K562 (cell line): ENCODE measurements at regions not wholly inside any gene's neighbourhood (a gene's known extent, or its start where the extent isn't known, plus 50 kb on each side); places are given as distances from the start of the nearest gene placed in this dataset.

ENCODE experiments used
- ATAC-seq: fragments of 200-7000 bp; cut with Tn5 transposase; 3 replicates; pipeline ENCODE4 v1.9.1; 2020; ENCODE audit warnings: moderate library complexity
- BruUV-seq: library from RNA; stranded (reverse); fragments of 400-500 nt; replicated peaks from 2 replicates; lab custom pipeline; 2021; lab: Mats Ljungman, UMichigan
- CTCF ChIA-PET: fragments of 300-600 bp; formaldehyde crosslinking; extraction: SDS; loops from one replicate; lab custom pipeline; 2021; ENCODE audit warnings: low intra/inter-chr PET ratio; lab: Yijun Ruan, JAX
- POLR2A ChIA-PET: fragments of 300-600, 350-650 bp; sonication (Branson Sonifier 250); formaldehyde crosslinking; extraction: SDS; loops from one replicate; lab custom pipeline; 2021; ENCODE audit warnings: antibody characterized with exemption, inconsistent platforms; lab: Yijun Ruan, JAX
- DNase-seq, 4 experiments: peaks; one replicate each; pipeline versions ENCODE4 v3.0.0 to v3.0.0-alpha.2; 2011 to 2018; ENCODE audit warnings: low spot score in 3 of 4, mixed read lengths in 3 of 4; ENCODE audit errors: extremely low read depth in 1 of 4
- FAIRE-seq: peaks from 2 replicates; lab custom pipeline; 2011; peaks lifted over from hg19 to GRCh38; lab: Jason Lieb, UNC
- H2AFZ ChIP-seq: 2 replicates; pipeline ENCODE4 v1.6.0; 2011; ENCODE audit warnings: low read depth, low read length, control low read depth, inconsistent platforms
- H3K27ac ChIP-seq: fragments of 200-600 bp; 3 replicates; pipeline ENCODE4 v1.8.0; 2011; ENCODE audit warnings: low read depth, mild to moderate bottlenecking, control low read depth, inconsistent platforms, low read length, moderate library complexity, mixed read lengths; ENCODE audit errors: extremely low read depth
- H3K27me3 ChIP-seq, 2 experiments: fragments of 300-600 bp in 1 of 2; 2 replicates in 1 of 2; 3 replicates in 1 of 2; pipeline versions ENCODE4 v1.6.0 to v1.8.0; 2011; ENCODE audit warnings: inconsistent platforms in 2 of 2, low read length in 2 of 2, mild to moderate bottlenecking in 1 of 2, mixed read lengths in 1 of 2, moderate library complexity in 1 of 2; ENCODE audit not compliant: control insufficient read depth in 2 of 2, insufficient read depth in 2 of 2
- H3K36me3 ChIP-seq: fragments of 300-600 bp; 3 replicates; pipeline ENCODE4 v1.8.0; 2011; ENCODE audit warnings: mild to moderate bottlenecking, low read length, inconsistent platforms; ENCODE audit not compliant: control insufficient read depth, insufficient read depth
- H3K4me1 ChIP-seq, 2 experiments: fragments of 200-600 bp in 1 of 2; replicated peaks in 1 of 2; 2 replicates in 1 of 2; 3 replicates in 1 of 2; pipeline versions ENCODE4 v1.5.1 to v1.8.0; 2011; ENCODE audit warnings: inconsistent platforms in 2 of 2, low read length in 2 of 2, mild to moderate bottlenecking in 1 of 2, mixed read lengths in 1 of 2, moderate library complexity in 1 of 2; ENCODE audit not compliant: control insufficient read depth in 2 of 2, insufficient read depth in 2 of 2
- H3K4me2 ChIP-seq: 2 replicates; pipeline ENCODE4 v1.6.1; 2011; ENCODE audit warnings: low read length, control low read depth, inconsistent platforms, mixed read lengths; ENCODE audit not compliant: insufficient read depth
- H3K4me3 ChIP-seq: fragments of 200-600 bp; sonication (generic), shearing (Covaris generic); 2 replicates; pipeline ENCODE4 v1.5.1; 2016; ENCODE audit warnings: control low read depth, inconsistent platforms
- H3K79me2 ChIP-seq: fragments of 200-600 bp; 3 replicates; pipeline ENCODE4 v1.8.0; 2011; ENCODE audit warnings: low read length, inconsistent platforms; ENCODE audit not compliant: control insufficient read depth, insufficient read depth
- H3K9ac ChIP-seq, 2 experiments: 2 replicates each; pipeline versions ENCODE4 v1.6.0 to v1.6.1; 2011; ENCODE audit warnings: low read depth in 2 of 2, low read length in 2 of 2, control low read depth in 1 of 2, inconsistent platforms in 1 of 2, mild to moderate bottlenecking in 1 of 2, mixed read lengths in 1 of 2; ENCODE audit not compliant: insufficient read depth in 1 of 2
- H3K9me1 ChIP-seq: one replicate; pipeline ENCODE4 v1.6.0; 2011; ENCODE audit warnings: inconsistent platforms, mild to moderate bottlenecking, low read length, moderate library complexity; ENCODE audit not compliant: control insufficient read depth, insufficient read depth
- H3K9me3 ChIP-seq: replicated peaks from 2 replicates; pipeline ENCODE4 v1.5.1; 2011; ENCODE audit warnings: low read depth, low read length, inconsistent platforms; ENCODE audit not compliant: control insufficient read depth, insufficient read depth
- H4K20me1 ChIP-seq: replicated peaks from 2 replicates; pipeline ENCODE4 v1.6.1; 2011; ENCODE audit warnings: low read length, inconsistent platforms, mixed read lengths; ENCODE audit not compliant: control insufficient read depth, insufficient read depth
- CREM ChIP-seq: IDR thresholded peaks from 2 replicates; pipeline ENCODE4 v1.6.1; 2014; ENCODE audit warnings: antibody characterized with exemption, low read depth
- EHMT2 ChIP-seq: fragments of 450-650 bp; IDR thresholded peaks from 2 replicates; pipeline ENCODE4 v1.6.1; 2018; ENCODE audit warnings: antibody characterized with exemption
- FOS ChIP-seq: IDR thresholded peaks from 3 replicates; pipeline ENCODE4 v1.6.1; 2011; ENCODE audit not compliant: insufficient read length; ENCODE audit errors: extremely low read depth
- FOXO4 ChIP-seq: fragments of 450-650 bp; formaldehyde crosslinking; IDR thresholded peaks from 2 replicates; pipeline ENCODE4 v1.4.0; 2020; ENCODE audit warnings: mild to moderate bottlenecking, moderate library complexity
- KLF10 ChIP-seq: fragments of 250-450 bp; sonication (Bioruptor Pico); IDR thresholded peaks from 2 replicates; pipeline ENCODE4 v1.6.1; 2021; ENCODE audit warnings: matching md5 sums
- PTTG1 ChIP-seq: fragments of 450-650 bp; IDR thresholded peaks from 2 replicates; pipeline ENCODE4 v1.6.1; 2016; ENCODE audit warnings: low read depth, mild to moderate bottlenecking, missing genetic modification characterization, missing compliant biosample characterization
- SNIP1 ChIP-seq: fragments of 450-650 bp; IDR thresholded peaks from 2 replicates; pipeline ENCODE4 v1.7.1; 2017; ENCODE audit warnings: low read depth, mild to moderate bottlenecking
- SPI1 ChIP-seq: IDR thresholded peaks from 2 replicates; pipeline ENCODE4 v1.6.1; 2011; ENCODE audit warnings: low read depth, low read length, control low read depth, borderline replicate concordance
- ZFP91 ChIP-seq: sonication (generic); formaldehyde crosslinking; IDR thresholded peaks from 2 replicates; pipeline ENCODE4 v1.8.0; 2022; ENCODE audit warnings: mild to moderate bottlenecking, missing genetic modification reagents
- ZNF740 ChIP-seq, 3 experiments: fragments of 200-800 bp in 1 of 3; sonication (Bioruptor generic) in 1 of 3; sonication (generic) in 1 of 3; formaldehyde crosslinking in 1 of 3; IDR thresholded peaks; 2 replicates each; pipeline versions ENCODE4 v1.6.1 to v1.8.0; 2016 to 2022; ENCODE audit warnings: mild to moderate bottlenecking in 2 of 3, missing compliant biosample characterization in 2 of 3, missing genetic modification characterization in 2 of 3, missing genetic modification reagents in 1 of 3
- WGBS: fragments of 100-300 bp; shearing (Covaris generic); methylation state at CpG from one replicate; pipeline ENCODE4 v1.1.6; 2016; ENCODE audit warnings: low coverage, mixed read lengths; ENCODE audit not compliant: insufficient coverage; ENCODE audit errors: missing lambda C conversion rate; 5-methylcytosine and 5-hydroxymethylcytosine counted together
- in situ Hi-C: fragments of 300-500 bp; cut with MboI; formaldehyde crosslinking; loops from 4 replicates; pipeline ENCODE4 v1.15.0; 2018; ENCODE audit warnings: inconsistent platforms, mixed read lengths
- intact Hi-C: fragments of 100-400 bp; cut with micrococcal nuclease; formaldehyde crosslinking; loops from 2 replicates; pipeline ENCODE4 v1.14.2; 2022

- TF ChIP-seq FOXO4 (CRISPR knock-in tag) (no peak), KLF10 (CRISPR knock-in tag) (no peak)
Observed at GRCh38 chr13:78020861-78021260, 102.2 kb upstream of the EDNRB start (continued).

GRCh38 chr13:78015782-78016181 lies 97.2 kb upstream of the EDNRB start:
- Histone ChIP-seq H3K9me3 (no peaks in the 10 kb centered on the region), H3K79me2 (no peaks in the 10 kb centered on the region), H3K9me1 (no peaks in the 10 kb centered on the region), H3K27ac (no peak overlapping the region), H4K20me1 (no peaks in the 10 kb centered on the region), H3K4me3 (no peak overlapping the region), H3K27me3 (no peaks in the 10 kb centered on the region), H3K36me3 (no peaks in the 10 kb centered on the region), H2AFZ (no peak overlapping the region), H3K9ac (no peak overlapping the region), H3K4me2 (no peak overlapping the region), H3K4me1 (no peaks in the 10 kb centered on the region)
- DNase-seq: no peak
- ChIA-PET POLR2A (no interaction called here), CTCF (no interaction called here)
- TF ChIP-seq SPI1 (no peak), ZFP91 (CRISPR knock-in tag) (no peak), ZNF740 (CRISPR knock-in tag; IDR thresholded peaks at IDR 0.05) (no peak), ZNF740 (tag; IDR thresholded peaks at IDR 0.05) (no peak), SNIP1 (no peak), PTTG1 (tag) (no peak), FOS (no peak), EHMT2 (no peak), CREM (no peak)
- in situ Hi-C loops: no loop called here
- no TSS peak for BruUV-seq
- ATAC-seq: no peak
- FAIRE-seq: no peak
- intact Hi-C loops: no loop called here
- 0% methylated on average over 3 of the region's 3 CpGs for WGBS
